Neural progenitor cell (in vitro differentiated cells): ENCODE measurements at regions not wholly inside any gene's neighbourhood (a gene's known extent, or its start where the extent isn't known, plus 50 kb on each side); places are given as distances from the start of the nearest gene placed in this dataset.

Source experiments
- DNase-seq: peaks from one replicate; pipeline ENCODE4 v3.0.0-alpha.2; 2016; ENCODE audit warnings: low spot score
- H2AFZ ChIP-seq: fragments of 200-600 bp; sonication (generic); replicated peaks from 2 replicates; pipeline ENCODE4 v1.6.1; 2016; ENCODE audit warnings: antibody characterized with exemption
- H3F3A ChIP-seq: fragments of 200-600 bp; sonication (generic); 2 replicates; pipeline ENCODE4 v1.6.1; 2016; ENCODE audit warnings: antibody characterized with exemption, low read depth
- H3K27ac ChIP-seq: fragments of 200-600 bp; sonication (generic); 2 replicates; pipeline ENCODE4 v1.5.1; 2016; ENCODE audit warnings: mild to moderate bottlenecking
- H3K27me3 ChIP-seq: fragments of 200-600 bp; sonication (generic); 2 replicates; pipeline ENCODE4 v1.6.1; 2016; ENCODE audit warnings: mild to moderate bottlenecking, moderate library complexity
- H3K36me3 ChIP-seq: fragments of 200-600 bp; sonication (generic); 2 replicates; pipeline ENCODE4 v1.5.1; 2016
- H3K4me1 ChIP-seq: fragments of 200-600 bp; sonication (generic); 2 replicates; pipeline ENCODE4 v1.6.1; 2016; ENCODE audit warnings: mixed run types
- H3K4me2 ChIP-seq: fragments of 200-600 bp; sonication (generic); 2 replicates; pipeline ENCODE4 v1.6.1; 2016
- H3K4me3 ChIP-seq: fragments of 200-600 bp; sonication (generic); 2 replicates; pipeline ENCODE4 v1.5.1; 2016
- H3K79me2 ChIP-seq: fragments of 200-600 bp; sonication (generic); 2 replicates; pipeline ENCODE4 v1.6.1; 2016; ENCODE audit warnings: low read depth
- H3K9ac ChIP-seq: fragments of 200-600 bp; sonication (generic); 2 replicates; pipeline ENCODE4 v1.6.1; 2016
- H3K9me3 ChIP-seq: fragments of 200-600 bp; sonication (generic); 2 replicates; pipeline ENCODE4 v1.5.1; 2016; ENCODE audit warnings: low read depth
- H4K20me1 ChIP-seq: fragments of 200-600 bp; sonication (generic); 2 replicates; pipeline ENCODE4 v1.6.1; 2016; ENCODE audit warnings: low read depth
- H3K27ac Mint-ChIP-seq: 3 replicates; pipeline ENCODE4 v1.8.0; 2021; ENCODE audit warnings: mixed read lengths
- H3K27me3 Mint-ChIP-seq: 2 replicates; pipeline ENCODE4 v1.8.0; 2022; ENCODE audit warnings: low read depth, mild to moderate bottlenecking, inconsistent platforms, moderate library complexity, mixed read lengths; ENCODE audit not compliant: insufficient read depth
- H3K36me3 Mint-ChIP-seq: 3 replicates; pipeline ENCODE4 v1.8.0; 2021; ENCODE audit warnings: mixed read lengths
- H3K4me1 Mint-ChIP-seq: 3 replicates; pipeline ENCODE4 v1.8.0; 2021; ENCODE audit warnings: mixed read lengths
- H3K4me3 Mint-ChIP-seq: 3 replicates; pipeline ENCODE4 v1.8.0; 2021; ENCODE audit warnings: mild to moderate bottlenecking, moderate library complexity, mixed read lengths
- H3K9me3 Mint-ChIP-seq: 3 replicates; pipeline ENCODE4 v1.8.0; 2020; ENCODE audit warnings: mixed read lengths
- EZH2 ChIP-seq: fragments of 200-600 bp; sonication (generic); IDR thresholded peaks from 2 replicates; pipeline ENCODE4 v1.6.1; 2017; ENCODE audit warnings: antibody characterized with exemption, mild to moderate bottlenecking, moderate library complexity
- EZH2phosphoT487 ChIP-seq: fragments of 200-600 bp; sonication (generic); IDR thresholded peaks from 2 replicates; pipeline ENCODE4 v1.6.1; 2017; ENCODE audit warnings: antibody characterized with exemption
- TF ChIP-seq, protein P1 (sequence below): fragments of 200-600 bp; sonication (generic); IDR thresholded peaks from 2 replicates; pipeline ENCODE4 v1.5.1; 2017; ENCODE audit warnings: antibody characterized with exemption, mild to moderate bottlenecking

- no peaks in the 10 kb centered on the region for H3F3A ChIP-seq
Observed at GRCh38 chr6:21457647-21458046, 135.9 kb upstream of the SOX4 start.

GRCh38 chr6:21459641-21460040 is 133.9 kb upstream of the SOX4 start:
- Histone ChIP-seq H4K20me1 (no peaks in the 10 kb centered on the region), H3F3A (no peaks in the 10 kb centered on the region), H3K4me3 (no peak overlapping the region), H3K4me2 (no peak overlapping the region), H3K27ac (no peak overlapping the region), H3K79me2 (no peaks in the 10 kb centered on the region), H3K9me3 (no peaks in the 10 kb centered on the region), H3K36me3 (no peaks in the 10 kb centered on the region), H3K9ac (no peak overlapping the region), H2AFZ (no peak overlapping the region), H3K4me1 (no peaks in the 10 kb centered on the region), H3K27me3 (no peaks in the 10 kb centered on the region)
- Mint-ChIP-seq H3K9me3 (peaks cover 2% of the 10 kb centered on the region), H3K27ac (no peak overlapping the region), H3K36me3 (no peaks in the 10 kb centered on the region), H3K27me3 (peaks cover 4% of the 10 kb centered on the region), H3K4me1 (peaks cover 2% of the 10 kb centered on the region), H3K4me3 (no peak overlapping the region)
- DNase-seq, result no peak
- no peak for TF ChIP-seq EZH2phosphoT487
- TF ChIP-seq, protein P1, sequence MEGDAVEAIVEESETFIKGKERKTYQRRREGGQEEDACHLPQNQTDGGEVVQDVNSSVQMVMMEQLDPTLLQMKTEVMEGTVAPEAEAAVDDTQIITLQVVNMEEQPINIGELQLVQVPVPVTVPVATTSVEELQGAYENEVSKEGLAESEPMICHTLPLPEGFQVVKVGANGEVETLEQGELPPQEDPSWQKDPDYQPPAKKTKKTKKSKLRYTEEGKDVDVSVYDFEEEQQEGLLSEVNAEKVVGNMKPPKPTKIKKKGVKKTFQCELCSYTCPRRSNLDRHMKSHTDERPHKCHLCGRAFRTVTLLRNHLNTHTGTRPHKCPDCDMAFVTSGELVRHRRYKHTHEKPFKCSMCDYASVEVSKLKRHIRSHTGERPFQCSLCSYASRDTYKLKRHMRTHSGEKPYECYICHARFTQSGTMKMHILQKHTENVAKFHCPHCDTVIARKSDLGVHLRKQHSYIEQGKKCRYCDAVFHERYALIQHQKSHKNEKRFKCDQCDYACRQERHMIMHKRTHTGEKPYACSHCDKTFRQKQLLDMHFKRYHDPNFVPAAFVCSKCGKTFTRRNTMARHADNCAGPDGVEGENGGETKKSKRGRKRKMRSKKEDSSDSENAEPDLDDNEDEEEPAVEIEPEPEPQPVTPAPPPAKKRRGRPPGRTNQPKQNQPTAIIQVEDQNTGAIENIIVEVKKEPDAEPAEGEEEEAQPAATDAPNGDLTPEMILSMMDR, result no peak
- TF ChIP-seq EZH2, result no peak

More at GRCh38 chr6:21457647-21458046, 135.9 kb upstream of the SOX4 start:
- no peak overlapping the region for H3K27ac Mint-ChIP-seq
- no peak for DNase-seq
- Histone ChIP-seq H4K20me1 (no peaks in the 10 kb centered on the region), H3K36me3 (no peaks in the 10 kb centered on the region), H2AFZ (peak overlapping the region; percentile 65), H3K27me3 (no peaks in the 10 kb centered on the region), H3K9me3 (no peaks in the 10 kb centered on the region), H3K9ac (no peak overlapping the region), H3K4me2 (no peak overlapping the region), H3K79me2 (no peaks in the 10 kb centered on the region), H3K27ac (no peak overlapping the region), H3K4me3 (no peak overlapping the region), H3K4me1 (no peaks in the 10 kb centered on the region)
- H3K4me3 Mint-ChIP-seq, result no peak overlapping the region
- TF ChIP-seq, protein P1, result no peak
- TF ChIP-seq EZH2phosphoT487 (no peak), EZH2 (no peak)
- peaks cover 4% of the 10 kb centered on the region for H3K27me3 Mint-ChIP-seq
- H3K4me1 Mint-ChIP-seq, result peaks cover 2% of the 10 kb centered on the region
- no peaks in the 10 kb centered on the region for H3K36me3 Mint-ChIP-seq
- H3K9me3 Mint-ChIP-seq, result peaks cover 2% of the 10 kb centered on the region

DNA sequence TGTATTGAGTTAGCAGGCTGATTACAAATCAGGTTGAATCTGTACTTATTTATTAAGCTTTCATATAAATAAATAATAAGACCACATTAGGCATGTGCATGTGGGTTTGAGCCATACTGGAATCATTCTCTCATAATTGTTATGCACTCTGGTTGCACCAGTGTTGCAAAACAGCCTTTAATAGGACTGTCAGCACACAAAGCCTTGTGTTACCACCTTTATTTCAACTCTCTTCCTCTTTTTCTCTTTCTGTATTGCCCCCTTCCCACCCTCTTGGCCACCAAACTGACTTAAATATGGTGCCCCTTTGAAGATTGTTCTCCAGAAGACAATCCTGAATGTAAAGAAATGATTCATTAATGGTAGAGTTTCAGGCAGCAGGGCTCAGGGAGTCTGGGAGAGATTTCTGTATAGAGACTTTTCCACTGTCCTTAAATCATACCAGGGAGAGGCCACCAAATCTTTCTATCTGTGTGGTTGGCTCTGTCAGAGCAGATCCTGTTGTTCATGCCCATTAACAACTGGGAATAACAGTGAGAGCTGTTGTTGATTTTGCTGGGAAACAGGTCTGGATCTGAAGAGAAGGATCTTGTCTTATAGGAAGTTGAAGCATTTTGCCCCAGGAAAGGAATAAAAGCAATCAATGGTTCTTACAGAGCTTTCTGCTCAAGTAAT is 131.6 kb upstream of the SOX4 start:
- H3K9ac ChIP-seq, result no peak overlapping the region

More for the DNA sequence above, 131.6 kb upstream of the SOX4 start:
- Histone ChIP-seq H3K4me1 (no peaks in the 10 kb centered on the region), H3K36me3 (no peaks in the 10 kb centered on the region), H3K27ac (no peak overlapping the region), H3K4me3 (no peak overlapping the region), H4K20me1 (no peaks in the 10 kb centered on the region), H3K4me2 (no peak overlapping the region), H3F3A (no peaks in the 10 kb centered on the region), H3K79me2 (no peaks in the 10 kb centered on the region), H3K9me3 (no peaks in the 10 kb centered on the region), H2AFZ (no peak overlapping the region), H3K27me3 (no peaks in the 10 kb centered on the region)
- DNase-seq, result no peak
- Mint-ChIP-seq H3K27ac (no peak overlapping the region), H3K36me3 (peaks cover 4% of the 10 kb centered on the region), H3K4me3 (no peak overlapping the region), H3K4me1 (peaks cover 2% of the 10 kb centered on the region), H3K9me3 (peaks cover 10% of the 10 kb centered on the region), H3K27me3 (peaks cover 9% of the 10 kb centered on the region)
- TF ChIP-seq EZH2, result no peak
- no peak for TF ChIP-seq EZH2phosphoT487
- TF ChIP-seq, protein P1, result no peak
